Colonic mucosa (tissue), 4 donors: ENCODE measurements at regions not wholly inside any gene's neighbourhood (a gene's known extent, or its start where the extent isn't known, plus 50 kb on each side); places are given as distances from the start of the nearest gene placed in this dataset.

Source experiments
- DNase-seq: peaks from one replicate; pipeline ENCODE4 v3.0.0-alpha.2; 2020
- H3K27ac ChIP-seq: fragments of 200-600 bp; one replicate; pipeline ENCODE4 v1.8.0; 2021
- H3K27me3 ChIP-seq: fragments of 200-600 bp; one replicate; pipeline ENCODE4 v1.8.0; 2021
- H3K36me3 ChIP-seq: fragments of 200-600 bp; one replicate; pipeline ENCODE4 v1.8.0; 2021
- H3K4me1 ChIP-seq: fragments of 200-600 bp; one replicate; pipeline ENCODE4 v1.8.0; 2021; ENCODE audit warnings: mild to moderate bottlenecking
- H3K4me3 ChIP-seq: fragments of 200-600 bp; one replicate; pipeline ENCODE4 v1.8.0; 2021
- H3K9ac ChIP-seq, 2 donors: one replicate each; pipeline ENCODE4 v1.7.0; 2013; ENCODE audit warnings: control low read depth in 2 of 2, low read depth in 2 of 2, low read length in 2 of 2
- H3K9me3 ChIP-seq: fragments of 200-600 bp; one replicate; pipeline ENCODE4 v1.8.0; 2021
- intact Hi-C: fragments of 100-400 bp; cut with DNase I; formaldehyde crosslinking; loops from one replicate; pipeline ENCODE4 v1.14.1; 2022
- TF ChIP-seq, protein P1 (sequence below): fragments of 200-600 bp; IDR thresholded peaks from one replicate; pipeline ENCODE4 v1.8.0; 2022; ENCODE audit warnings: antibody characterized with exemption, mild to moderate bottlenecking
- donor health status: healthy.
- donor health status: DM: no; HTN: no; CAD: no.
- donor health status: DM: no; HTN: no; CAD: no.

DNA sequence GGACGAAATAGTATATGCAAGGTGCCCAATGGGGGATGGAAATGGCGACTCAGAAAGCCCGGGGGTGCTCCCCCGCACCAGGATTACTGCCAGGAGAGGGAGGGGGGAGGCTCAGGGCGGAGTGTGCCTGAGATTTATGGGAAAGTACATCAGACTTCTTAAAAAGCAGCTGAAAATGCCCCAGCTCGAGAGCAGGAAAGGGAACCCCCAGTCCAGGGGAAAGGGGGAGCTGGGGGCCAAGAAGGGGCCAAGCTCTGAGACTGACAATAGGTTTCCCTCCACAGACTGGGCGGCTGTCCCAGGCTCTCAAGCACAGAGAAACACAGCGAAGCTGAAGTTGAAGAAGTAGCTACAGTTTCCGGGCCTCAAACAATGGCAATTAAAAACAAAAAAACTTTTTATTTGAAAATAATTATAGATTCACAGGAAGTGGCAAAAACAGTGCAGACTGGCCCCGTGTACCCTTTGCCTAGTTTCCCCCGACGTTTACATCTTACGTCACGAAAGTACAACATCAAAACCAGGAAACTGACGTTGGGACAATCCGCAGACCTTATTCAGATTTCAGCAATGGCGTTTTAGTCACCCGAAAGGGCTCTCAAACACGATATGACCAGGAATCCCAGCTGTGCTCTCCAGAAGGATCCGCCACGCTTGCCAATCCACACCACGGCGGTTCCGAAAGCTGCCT lies 83.9 kb upstream of the FGFR2 start:
- no peaks in the 10 kb centered on the region for H3K9me3 ChIP-seq
- H3K9ac ChIP-seq = no peak overlapping the region
- H3K27ac ChIP-seq = no peak overlapping the region
- H3K27me3 ChIP-seq = no peaks in the 10 kb centered on the region
- DNase-seq = no peak
- no peak overlapping the region for H3K4me3 ChIP-seq
- no peaks in the 10 kb centered on the region for H3K36me3 ChIP-seq
- no peaks in the 10 kb centered on the region for H3K4me1 ChIP-seq
- intact Hi-C loops = no loop called here
- TF ChIP-seq, protein P1, sequence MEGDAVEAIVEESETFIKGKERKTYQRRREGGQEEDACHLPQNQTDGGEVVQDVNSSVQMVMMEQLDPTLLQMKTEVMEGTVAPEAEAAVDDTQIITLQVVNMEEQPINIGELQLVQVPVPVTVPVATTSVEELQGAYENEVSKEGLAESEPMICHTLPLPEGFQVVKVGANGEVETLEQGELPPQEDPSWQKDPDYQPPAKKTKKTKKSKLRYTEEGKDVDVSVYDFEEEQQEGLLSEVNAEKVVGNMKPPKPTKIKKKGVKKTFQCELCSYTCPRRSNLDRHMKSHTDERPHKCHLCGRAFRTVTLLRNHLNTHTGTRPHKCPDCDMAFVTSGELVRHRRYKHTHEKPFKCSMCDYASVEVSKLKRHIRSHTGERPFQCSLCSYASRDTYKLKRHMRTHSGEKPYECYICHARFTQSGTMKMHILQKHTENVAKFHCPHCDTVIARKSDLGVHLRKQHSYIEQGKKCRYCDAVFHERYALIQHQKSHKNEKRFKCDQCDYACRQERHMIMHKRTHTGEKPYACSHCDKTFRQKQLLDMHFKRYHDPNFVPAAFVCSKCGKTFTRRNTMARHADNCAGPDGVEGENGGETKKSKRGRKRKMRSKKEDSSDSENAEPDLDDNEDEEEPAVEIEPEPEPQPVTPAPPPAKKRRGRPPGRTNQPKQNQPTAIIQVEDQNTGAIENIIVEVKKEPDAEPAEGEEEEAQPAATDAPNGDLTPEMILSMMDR = no peak

DNA sequence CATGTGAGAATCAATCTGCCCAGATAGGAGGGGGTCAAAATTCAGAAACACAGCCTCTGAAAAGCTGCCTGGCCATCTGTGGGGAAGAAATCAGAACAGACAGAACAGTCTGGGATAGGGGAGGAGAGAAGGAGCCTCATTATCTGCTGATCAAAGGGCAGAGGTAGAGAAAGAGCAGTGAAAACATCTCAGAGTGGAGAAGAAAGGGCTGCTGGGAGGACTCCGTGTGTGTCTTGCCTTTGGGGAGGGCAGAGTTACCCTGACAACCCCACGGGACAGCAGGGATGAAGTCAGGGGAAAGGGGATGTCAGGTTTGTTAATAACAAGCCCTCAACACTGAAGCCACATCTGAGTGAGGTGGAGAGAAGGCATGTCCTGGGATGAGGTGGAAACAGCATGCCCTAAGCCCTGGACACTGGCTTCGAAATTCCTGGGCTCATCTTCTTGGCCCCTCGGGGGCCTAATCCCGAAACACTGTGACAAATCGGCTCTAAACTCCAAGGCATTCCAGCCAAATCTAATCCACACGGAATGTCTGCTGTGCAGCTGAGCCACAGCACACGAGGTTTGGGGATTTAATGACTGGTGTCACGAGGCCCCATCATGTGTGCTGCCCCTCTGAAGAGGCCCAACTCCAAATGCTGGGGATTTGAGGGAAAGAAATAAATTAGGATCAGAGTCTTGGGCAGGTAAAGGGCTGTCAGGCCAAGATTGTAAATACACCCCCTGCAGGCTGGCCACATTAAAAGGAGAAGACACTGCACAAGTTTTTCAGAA lies 82.8 kb upstream of the FGFR2 start:
- H3K36me3 ChIP-seq = no peaks in the 10 kb centered on the region
- intact Hi-C loops = no loop called here
- no peak overlapping the region for H3K9ac ChIP-seq
- no peak for DNase-seq
- H3K27ac ChIP-seq = no peak overlapping the region
- TF ChIP-seq, protein P1 = no peak
- H3K4me1 ChIP-seq = no peaks in the 10 kb centered on the region
- no peak overlapping the region for H3K4me3 ChIP-seq
- H3K9me3 ChIP-seq = no peaks in the 10 kb centered on the region
- no peaks in the 10 kb centered on the region for H3K27me3 ChIP-seq

DNA sequence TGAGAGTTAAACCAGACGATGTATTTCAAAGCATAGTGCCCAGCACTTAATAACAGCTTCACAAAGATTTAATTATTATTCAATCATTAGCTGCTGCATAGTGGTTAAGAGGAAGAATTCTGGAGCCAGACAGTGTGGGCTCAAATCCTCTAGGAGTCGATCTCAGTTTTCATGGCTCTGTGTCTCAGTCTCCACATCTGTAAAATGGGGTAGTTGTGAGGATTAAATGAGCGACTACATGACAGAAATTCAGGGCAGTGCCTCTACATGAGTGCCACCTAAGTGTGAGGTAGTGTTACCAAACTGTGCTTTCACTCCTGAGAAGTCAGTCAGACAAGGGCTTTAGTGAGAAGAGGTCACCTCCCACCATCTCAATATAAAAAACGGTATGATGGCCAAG lies 81.7 kb upstream of the FGFR2 start:
- Histone ChIP-seq H3K36me3 (no peaks in the 10 kb centered on the region), H3K4me1 (no peaks in the 10 kb centered on the region), H3K4me3 (no peak overlapping the region), H3K27me3 (no peaks in the 10 kb centered on the region), H3K27ac (no peak overlapping the region), H3K9ac (no peak overlapping the region), H3K9me3 (no peaks in the 10 kb centered on the region)
- TF ChIP-seq, protein P1 = no peak
- intact Hi-C loops = no loop called here
- DNase-seq = no peak

DNA sequence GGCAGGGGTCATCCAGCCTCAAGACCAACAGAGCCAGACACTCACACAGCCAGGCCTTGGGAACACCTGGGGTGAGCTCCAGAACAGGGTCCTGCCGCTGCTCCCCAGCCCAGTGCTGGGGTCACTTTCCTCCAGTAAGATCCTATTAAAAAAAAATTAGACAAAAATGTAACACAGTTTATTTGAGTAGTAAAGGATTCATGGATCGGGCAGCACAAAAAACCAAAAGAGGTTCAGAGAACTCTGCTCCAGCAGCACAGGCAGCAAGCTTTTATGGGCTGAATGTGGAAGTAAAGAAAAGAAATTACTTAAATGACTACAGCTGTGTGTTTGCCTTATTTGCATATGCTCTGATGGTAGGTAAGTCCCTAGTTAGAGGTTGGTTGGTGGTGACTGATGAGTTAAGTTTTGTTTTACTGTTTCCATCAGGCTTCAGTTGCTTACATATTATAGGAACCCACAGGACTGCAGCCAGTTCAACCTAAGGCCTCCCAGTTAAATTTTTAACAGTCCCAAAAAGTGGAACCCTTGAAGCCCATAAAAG lies 80.5 kb upstream of the FGFR2 start:
- no peak for DNase-seq
- H3K36me3 ChIP-seq = no peaks in the 10 kb centered on the region
- no peak overlapping the region for H3K27ac ChIP-seq
- no peak overlapping the region for H3K4me3 ChIP-seq
- H3K9ac ChIP-seq = no peak overlapping the region
- no peaks in the 10 kb centered on the region for H3K4me1 ChIP-seq
- no peaks in the 10 kb centered on the region for H3K9me3 ChIP-seq
- H3K27me3 ChIP-seq = no peaks in the 10 kb centered on the region
- intact Hi-C loops = no loop called here
- TF ChIP-seq, protein P1 = no peak

DNA sequence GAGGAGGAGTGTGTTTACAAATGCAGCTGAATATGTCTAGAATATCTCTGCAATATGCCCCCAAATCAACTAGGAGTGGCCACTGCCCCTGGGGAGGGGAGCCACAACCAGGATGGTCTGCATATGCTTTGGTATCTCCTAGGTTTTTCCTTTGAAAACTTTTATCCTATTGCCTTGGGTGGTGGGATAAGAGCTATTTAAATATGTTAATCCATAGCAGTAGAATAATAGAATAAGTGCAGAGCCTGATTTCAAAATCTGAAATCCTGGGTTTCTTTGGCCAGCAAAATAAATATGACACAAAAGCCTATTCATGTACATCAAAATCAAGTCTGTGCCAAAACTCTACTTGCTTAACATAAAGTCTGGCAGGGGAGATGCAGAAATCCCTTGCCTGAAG lies 79.6 kb upstream of the FGFR2 start:
- DNase-seq = no peak
- Histone ChIP-seq H3K9me3 (no peaks in the 10 kb centered on the region), H3K27me3 (no peaks in the 10 kb centered on the region), H3K36me3 (no peaks in the 10 kb centered on the region), H3K4me3 (no peak overlapping the region), H3K4me1 (no peaks in the 10 kb centered on the region), H3K9ac (no peak overlapping the region), H3K27ac (no peak overlapping the region)
- intact Hi-C loops = no loop called here
- TF ChIP-seq, protein P1 = no peak
